ENCODE measurements at regions not wholly inside any gene's neighbourhood (a gene's known extent, or its start where the extent isn't known, plus 50 kb on each side); places are given as distances from the start of the nearest gene placed in this dataset.

DNA sequence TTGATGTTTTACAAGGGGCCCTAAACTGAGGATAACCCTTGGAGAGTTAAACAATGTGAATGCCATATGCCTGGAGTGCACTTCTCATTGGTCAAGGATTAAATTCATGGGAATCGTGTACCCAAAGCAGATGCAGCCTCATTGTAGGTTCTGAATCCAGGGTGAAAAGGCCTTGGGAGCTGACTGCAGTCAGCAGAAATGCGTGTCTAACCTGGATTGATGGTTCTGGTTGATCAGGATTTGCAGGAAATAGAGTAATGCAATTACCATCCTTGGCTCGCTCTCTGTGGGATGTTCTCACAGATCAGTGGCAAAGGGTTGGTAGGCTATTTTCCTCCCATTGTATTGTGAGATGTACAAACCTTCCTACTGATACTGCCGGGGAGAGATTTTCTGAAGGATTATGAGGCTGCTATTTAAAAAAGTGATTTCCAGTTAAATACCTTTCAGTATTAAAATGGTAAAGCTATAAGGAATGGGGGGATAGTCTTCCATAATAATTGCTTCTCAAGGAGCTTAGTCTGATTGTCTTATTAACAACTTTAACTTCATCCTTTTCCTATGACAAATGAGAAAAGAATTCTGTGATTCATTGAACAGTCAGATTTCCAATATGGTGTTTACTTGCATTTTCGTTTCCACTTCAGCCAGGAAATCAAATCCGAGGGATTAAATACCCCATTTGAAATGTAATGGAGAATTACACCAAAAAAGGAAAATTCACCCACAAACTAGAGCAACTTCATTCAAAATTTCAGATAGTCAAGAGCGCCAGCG, 1028.1 kb upstream of the EEF2KMT start:
- Mint-ChIP-seq H3K27ac (no peak overlapping the region), H3K4me1 (ENCODE audit: low read depth) (no peaks in the 10 kb centered on the region), H3K4me3 (no peak overlapping the region), H3K9me3 (peaks cover 24% of the 10 kb centered on the region), H3K36me3 (ENCODE audit: low read depth) (no peaks in the 10 kb centered on the region), H3K27me3 (ENCODE audit: low read depth) (no peaks in the 10 kb centered on the region)
- no peak for DNase-seq (ENCODE audit: low spot score)

DNA sequence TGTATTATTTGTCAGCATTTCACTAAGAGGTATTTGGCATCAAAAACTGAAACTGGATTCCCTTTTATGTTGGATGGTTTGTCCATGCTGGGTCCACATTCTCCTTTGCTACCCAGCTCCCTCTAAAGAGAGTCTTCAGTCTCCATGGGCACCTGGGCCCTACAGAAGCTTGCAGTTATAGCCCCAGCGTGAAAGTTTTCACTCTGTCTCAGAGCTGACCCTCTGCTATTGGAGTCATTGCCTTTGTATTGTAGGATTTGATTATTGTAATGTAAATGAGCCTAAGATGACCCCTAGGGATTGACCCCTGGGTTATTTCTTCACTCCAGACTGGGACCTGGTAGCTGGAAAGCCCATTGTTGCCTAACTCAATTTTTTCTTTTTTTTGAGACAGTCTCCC, 1026.5 kb upstream of the EEF2KMT start:
- H3K36me3 Mint-ChIP-seq (ENCODE audit: low read depth): no peaks in the 10 kb centered on the region
- no peak for DNase-seq (ENCODE audit: low spot score)
- no peak overlapping the region for H3K27ac Mint-ChIP-seq
- H3K4me1 Mint-ChIP-seq (ENCODE audit: low read depth): no peaks in the 10 kb centered on the region
- H3K4me3 Mint-ChIP-seq: no peak overlapping the region
- no peaks in the 10 kb centered on the region for H3K27me3 Mint-ChIP-seq (ENCODE audit: low read depth)
- H3K9me3 Mint-ChIP-seq: peaks cover 32% of the 10 kb centered on the region

DNA sequence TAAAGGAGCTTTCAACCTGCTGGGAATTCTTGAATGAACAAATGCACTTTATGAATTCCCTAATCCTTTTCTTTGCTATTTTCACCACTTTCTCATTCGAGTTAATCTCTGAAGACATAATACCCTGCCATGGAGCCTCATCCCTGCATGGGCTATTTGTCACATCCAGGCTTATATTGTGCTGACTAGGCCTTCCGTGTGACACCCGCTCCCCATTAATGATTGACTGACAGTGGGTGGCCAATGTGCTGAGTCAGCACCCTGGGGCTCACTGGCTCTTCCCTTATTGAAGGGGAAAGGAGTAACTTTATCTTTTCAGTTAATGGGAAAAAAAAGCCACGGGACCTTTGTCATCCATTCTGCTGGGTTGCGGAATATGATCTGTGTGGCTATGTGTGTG, 1024.8 kb upstream of the EEF2KMT start:
- H3K27ac Mint-ChIP-seq: no peak overlapping the region
- no peaks in the 10 kb centered on the region for H3K27me3 Mint-ChIP-seq (ENCODE audit: low read depth)
- no peak for DNase-seq (ENCODE audit: low spot score)
- no peaks in the 10 kb centered on the region for H3K4me1 Mint-ChIP-seq (ENCODE audit: low read depth)
- H3K9me3 Mint-ChIP-seq: peaks cover 37% of the 10 kb centered on the region
- H3K36me3 Mint-ChIP-seq (ENCODE audit: low read depth): no peaks in the 10 kb centered on the region
- H3K4me3 Mint-ChIP-seq: no peak overlapping the region

DNA sequence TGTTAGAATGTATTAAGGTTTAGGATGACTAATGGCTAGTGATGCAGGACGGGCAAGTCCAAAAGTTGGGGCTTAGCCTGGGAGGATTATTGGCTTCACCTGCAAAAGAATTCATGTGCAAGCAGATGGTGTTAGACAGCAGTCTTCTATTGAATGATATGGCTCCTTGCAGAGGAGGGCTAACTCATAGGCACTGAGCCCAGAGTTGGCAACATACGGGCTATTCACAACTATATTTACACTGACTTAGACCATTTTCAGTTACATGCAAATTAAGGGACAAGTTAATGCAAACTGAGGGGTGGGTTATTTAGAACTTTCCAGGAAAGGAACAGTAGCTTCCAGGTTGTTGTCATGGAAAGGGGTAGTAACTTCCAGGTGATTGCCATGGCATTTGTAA, 1017.1 kb upstream of the EEF2KMT start:
- no peak for DNase-seq (ENCODE audit: low spot score)
- Mint-ChIP-seq H3K4me1 (ENCODE audit: low read depth) (no peaks in the 10 kb centered on the region), H3K27ac (no peak overlapping the region), H3K4me3 (no peak overlapping the region), H3K36me3 (ENCODE audit: low read depth) (no peaks in the 10 kb centered on the region), H3K9me3 (peaks cover 23% of the 10 kb centered on the region), H3K27me3 (ENCODE audit: low read depth) (no peaks in the 10 kb centered on the region)

DNA sequence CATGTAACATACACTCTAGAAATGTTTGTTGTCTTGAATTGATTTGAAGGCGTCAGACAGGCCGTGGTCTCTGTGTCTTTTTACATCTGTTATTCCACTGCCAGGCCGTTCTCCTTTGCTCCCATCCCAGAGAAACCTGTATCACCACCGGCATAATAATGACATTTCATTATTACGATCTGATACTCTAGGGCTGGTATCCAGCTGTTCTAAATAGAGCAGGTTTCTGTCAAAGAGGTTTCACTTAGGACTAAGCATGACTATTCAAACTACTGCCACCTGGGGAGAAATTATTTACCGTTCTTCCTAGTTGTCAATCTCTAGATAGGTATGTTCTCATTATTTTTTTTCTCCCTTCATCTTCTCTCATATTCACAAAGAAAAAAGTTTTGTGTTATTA, 1016.2 kb upstream of the EEF2KMT start:
- H3K36me3 Mint-ChIP-seq (ENCODE audit: low read depth): no peaks in the 10 kb centered on the region
- no peaks in the 10 kb centered on the region for H3K27me3 Mint-ChIP-seq (ENCODE audit: low read depth)
- no peaks in the 10 kb centered on the region for H3K4me1 Mint-ChIP-seq (ENCODE audit: low read depth)
- H3K4me3 Mint-ChIP-seq: no peak overlapping the region
- no peak for DNase-seq (ENCODE audit: low spot score)
- H3K27ac Mint-ChIP-seq: no peak overlapping the region
- peaks cover 17% of the 10 kb centered on the region for H3K9me3 Mint-ChIP-seq

DNA sequence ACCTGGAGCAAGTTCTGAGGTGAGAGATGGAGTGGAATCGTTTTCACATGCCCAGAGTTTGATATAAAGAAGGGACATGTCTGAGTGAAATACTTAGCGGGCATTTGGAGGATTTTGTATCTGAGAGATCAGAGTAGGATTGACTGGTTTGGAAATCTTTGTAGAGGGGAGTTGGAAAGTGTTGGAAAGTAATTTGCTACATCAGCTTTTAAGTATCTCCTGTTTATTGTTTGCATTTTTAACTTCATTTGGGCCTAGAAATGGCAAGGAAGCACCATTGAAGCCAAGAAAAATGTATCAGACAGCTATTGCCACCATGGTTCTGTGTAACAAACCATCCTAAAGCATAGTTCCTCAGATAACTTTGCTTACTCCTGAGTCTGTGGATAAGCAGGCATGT, 1015.1 kb upstream of the EEF2KMT start:
- Mint-ChIP-seq H3K27me3 (ENCODE audit: low read depth) (no peaks in the 10 kb centered on the region), H3K9me3 (peaks cover 23% of the 10 kb centered on the region), H3K36me3 (ENCODE audit: low read depth) (no peaks in the 10 kb centered on the region), H3K4me1 (ENCODE audit: low read depth) (no peaks in the 10 kb centered on the region), H3K4me3 (no peak overlapping the region), H3K27ac (no peak overlapping the region)
- DNase-seq (ENCODE audit: low spot score): no peak

DNA sequence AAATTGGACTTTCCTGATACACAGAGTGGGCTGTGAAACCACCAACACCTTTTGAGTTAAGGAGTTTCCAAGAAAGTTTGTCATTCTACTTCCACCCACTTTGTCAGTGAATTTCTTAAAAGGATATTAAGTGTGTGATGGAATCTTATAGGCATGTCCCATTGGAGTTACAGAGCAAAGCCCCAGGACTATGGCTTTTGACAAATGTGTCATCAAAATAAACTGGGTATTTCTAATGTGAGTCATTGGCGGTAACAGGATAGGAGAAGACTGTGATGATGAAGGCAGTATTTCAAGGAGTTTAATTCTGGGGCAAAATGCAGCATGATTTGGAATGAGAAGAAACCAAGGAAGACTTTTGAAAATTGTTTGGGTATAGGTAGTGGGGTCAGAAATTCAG, 1013.8 kb upstream of the EEF2KMT start:
- Mint-ChIP-seq H3K27ac (no peak overlapping the region), H3K4me1 (ENCODE audit: low read depth) (no peaks in the 10 kb centered on the region), H3K9me3 (peaks cover 30% of the 10 kb centered on the region), H3K4me3 (no peak overlapping the region), H3K27me3 (ENCODE audit: low read depth) (no peaks in the 10 kb centered on the region), H3K36me3 (ENCODE audit: low read depth) (no peaks in the 10 kb centered on the region)
- DNase-seq (ENCODE audit: low spot score): no peak

DNA sequence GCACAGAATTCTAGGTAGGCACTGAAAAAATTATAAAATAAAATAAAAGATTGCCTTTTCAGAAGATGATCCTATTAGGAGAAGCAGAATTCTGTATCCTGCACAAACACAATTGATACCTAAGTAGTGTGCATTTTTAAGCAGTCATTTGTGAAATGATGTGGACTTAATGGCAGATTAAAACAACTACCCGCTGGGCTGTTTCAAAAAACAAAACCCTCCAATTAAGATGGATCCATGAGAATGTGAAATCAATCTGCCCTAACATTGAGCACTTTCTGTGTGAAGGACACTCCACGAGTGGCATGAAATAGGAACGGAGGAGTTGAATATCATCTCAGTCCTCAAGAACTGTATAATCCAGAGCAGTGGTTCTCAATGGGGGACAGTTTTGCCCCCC, 1012.8 kb upstream of the EEF2KMT start:
- no peak for DNase-seq (ENCODE audit: low spot score)
- H3K9me3 Mint-ChIP-seq: peaks cover 30% of the 10 kb centered on the region
- H3K4me3 Mint-ChIP-seq: no peak overlapping the region
- no peaks in the 10 kb centered on the region for H3K36me3 Mint-ChIP-seq (ENCODE audit: low read depth)
- no peaks in the 10 kb centered on the region for H3K4me1 Mint-ChIP-seq (ENCODE audit: low read depth)
- no peak overlapping the region for H3K27ac Mint-ChIP-seq
- no peaks in the 10 kb centered on the region for H3K27me3 Mint-ChIP-seq (ENCODE audit: low read depth)

DNA sequence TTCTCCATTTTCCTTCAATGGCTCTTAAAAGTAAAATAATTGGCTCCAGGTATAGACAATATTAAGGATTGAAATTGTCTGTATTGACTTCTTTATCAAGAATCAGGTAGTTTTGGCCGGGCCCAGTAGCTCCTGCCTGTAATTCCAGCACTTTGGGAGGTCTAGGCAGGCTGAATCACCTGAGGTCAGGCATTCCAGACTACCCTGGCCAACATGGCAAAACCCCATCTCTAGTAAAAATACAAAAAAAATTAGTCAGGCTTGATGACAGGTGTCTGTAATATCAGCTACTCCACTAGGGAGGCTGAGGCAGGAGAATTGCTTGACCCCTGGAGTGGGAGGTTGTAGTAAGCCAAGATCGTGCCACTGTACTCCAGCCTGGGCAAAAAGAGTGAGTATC, 1008.5 kb upstream of the EEF2KMT start:
- Mint-ChIP-seq H3K27me3 (ENCODE audit: low read depth) (no peaks in the 10 kb centered on the region), H3K4me1 (ENCODE audit: low read depth) (no peaks in the 10 kb centered on the region), H3K36me3 (ENCODE audit: low read depth) (no peaks in the 10 kb centered on the region), H3K9me3 (peaks cover 38% of the 10 kb centered on the region), H3K27ac (no peak overlapping the region), H3K4me3 (no peak overlapping the region)
- no peak for DNase-seq (ENCODE audit: low spot score)

DNA sequence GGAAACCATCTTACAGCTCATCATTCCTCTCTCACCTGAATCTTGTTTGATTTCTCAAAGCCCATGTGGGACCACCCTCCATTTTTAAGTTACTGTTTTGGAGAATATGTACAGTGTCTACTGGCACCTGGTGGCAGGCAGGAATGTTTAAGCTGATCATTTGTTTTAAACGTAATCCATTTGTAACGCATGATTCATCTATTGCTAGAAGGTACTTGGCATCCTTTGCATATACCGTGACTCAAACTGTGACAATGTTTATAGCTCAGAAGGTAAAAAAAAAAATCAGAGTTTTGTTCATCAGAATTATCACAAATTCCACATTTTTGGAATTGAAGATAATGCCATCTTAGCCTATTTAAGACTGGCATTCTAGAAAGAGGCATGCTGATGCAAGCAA, 1007.5 kb upstream of the EEF2KMT start:
- no peak overlapping the region for H3K27ac Mint-ChIP-seq
- no peak for DNase-seq (ENCODE audit: low spot score)
- no peak overlapping the region for H3K4me3 Mint-ChIP-seq
- no peaks in the 10 kb centered on the region for H3K27me3 Mint-ChIP-seq (ENCODE audit: low read depth)
- H3K9me3 Mint-ChIP-seq: peaks cover 40% of the 10 kb centered on the region
- no peaks in the 10 kb centered on the region for H3K4me1 Mint-ChIP-seq (ENCODE audit: low read depth)
- H3K36me3 Mint-ChIP-seq (ENCODE audit: low read depth): no peaks in the 10 kb centered on the region

DNA sequence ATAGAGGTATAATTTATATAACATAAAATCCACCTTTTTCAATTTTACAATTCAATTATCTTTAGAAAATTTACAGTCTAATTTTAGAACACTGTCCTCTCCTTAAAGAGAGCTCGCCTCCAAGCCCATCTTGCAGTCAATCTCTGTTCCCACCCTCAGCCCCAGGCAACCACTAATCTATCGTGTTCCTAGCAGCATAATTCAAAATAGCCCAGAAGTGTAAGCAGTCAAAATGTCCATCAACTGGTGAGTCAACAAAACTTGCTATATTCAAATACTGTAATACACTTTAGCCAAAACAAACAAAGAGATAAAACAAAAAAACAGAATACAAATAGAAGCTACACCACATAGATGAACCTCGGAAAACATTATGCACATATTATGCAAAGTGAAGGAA, 1006.8 kb upstream of the EEF2KMT start:
- H3K36me3 Mint-ChIP-seq (ENCODE audit: low read depth): no peaks in the 10 kb centered on the region
- no peak for DNase-seq (ENCODE audit: low spot score)
- H3K27me3 Mint-ChIP-seq (ENCODE audit: low read depth): no peaks in the 10 kb centered on the region
- H3K4me3 Mint-ChIP-seq: no peak overlapping the region
- H3K9me3 Mint-ChIP-seq: peaks cover 42% of the 10 kb centered on the region
- H3K4me1 Mint-ChIP-seq (ENCODE audit: low read depth): no peaks in the 10 kb centered on the region
- no peak overlapping the region for H3K27ac Mint-ChIP-seq

DNA sequence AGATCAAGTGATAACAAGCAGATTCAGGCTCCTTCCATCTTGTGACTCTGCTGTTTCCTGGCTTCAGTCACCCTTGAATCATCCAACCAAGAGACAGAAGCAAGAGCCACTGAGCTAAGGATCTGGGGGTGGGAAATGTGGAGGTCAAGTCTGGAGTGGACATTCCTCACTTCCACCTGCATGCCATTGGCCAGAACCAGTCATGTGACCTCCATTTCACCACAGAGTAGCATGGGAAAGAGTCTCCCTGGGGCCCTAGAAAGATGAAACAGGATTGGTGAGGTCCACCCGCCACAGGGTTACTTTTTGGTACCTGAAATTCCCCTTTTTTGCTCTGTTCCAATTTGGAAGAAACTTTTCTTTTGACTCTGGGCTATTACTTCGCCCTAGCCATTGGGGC, 1006.0 kb upstream of the EEF2KMT start:
- no peaks in the 10 kb centered on the region for H3K27me3 Mint-ChIP-seq (ENCODE audit: low read depth)
- no peaks in the 10 kb centered on the region for H3K36me3 Mint-ChIP-seq (ENCODE audit: low read depth)
- peaks cover 46% of the 10 kb centered on the region for H3K9me3 Mint-ChIP-seq
- no peak for DNase-seq (ENCODE audit: low spot score)
- H3K4me3 Mint-ChIP-seq: no peak overlapping the region
- H3K27ac Mint-ChIP-seq: no peak overlapping the region
- no peaks in the 10 kb centered on the region for H3K4me1 Mint-ChIP-seq (ENCODE audit: low read depth)

DNA sequence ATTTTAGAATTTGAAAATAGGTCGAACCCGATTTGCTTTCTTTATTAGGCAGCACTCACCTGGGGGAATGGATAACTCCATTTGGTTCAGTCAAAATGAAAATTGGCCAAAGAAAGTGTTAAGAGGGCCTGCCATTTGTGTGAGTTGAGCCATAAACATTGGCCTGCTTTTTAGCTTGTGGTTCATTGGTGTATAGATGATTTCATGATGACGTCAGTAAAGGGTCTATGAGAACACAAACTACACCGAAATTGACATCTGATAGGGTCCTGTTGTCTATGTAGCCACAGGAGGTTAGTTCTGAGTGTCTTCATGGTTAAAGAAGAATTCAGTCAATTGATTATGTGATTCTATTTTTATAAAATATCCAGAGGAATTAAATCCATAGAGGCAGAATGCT, 1001.5 kb upstream of the EEF2KMT start:
- no peaks in the 10 kb centered on the region for H3K27me3 Mint-ChIP-seq (ENCODE audit: low read depth)
- H3K36me3 Mint-ChIP-seq (ENCODE audit: low read depth): no peaks in the 10 kb centered on the region
- H3K4me1 Mint-ChIP-seq (ENCODE audit: low read depth): no peaks in the 10 kb centered on the region
- DNase-seq (ENCODE audit: low spot score): no peak
- no peak overlapping the region for H3K4me3 Mint-ChIP-seq
- peaks cover 50% of the 10 kb centered on the region for H3K9me3 Mint-ChIP-seq
- H3K27ac Mint-ChIP-seq: no peak overlapping the region

DNA sequence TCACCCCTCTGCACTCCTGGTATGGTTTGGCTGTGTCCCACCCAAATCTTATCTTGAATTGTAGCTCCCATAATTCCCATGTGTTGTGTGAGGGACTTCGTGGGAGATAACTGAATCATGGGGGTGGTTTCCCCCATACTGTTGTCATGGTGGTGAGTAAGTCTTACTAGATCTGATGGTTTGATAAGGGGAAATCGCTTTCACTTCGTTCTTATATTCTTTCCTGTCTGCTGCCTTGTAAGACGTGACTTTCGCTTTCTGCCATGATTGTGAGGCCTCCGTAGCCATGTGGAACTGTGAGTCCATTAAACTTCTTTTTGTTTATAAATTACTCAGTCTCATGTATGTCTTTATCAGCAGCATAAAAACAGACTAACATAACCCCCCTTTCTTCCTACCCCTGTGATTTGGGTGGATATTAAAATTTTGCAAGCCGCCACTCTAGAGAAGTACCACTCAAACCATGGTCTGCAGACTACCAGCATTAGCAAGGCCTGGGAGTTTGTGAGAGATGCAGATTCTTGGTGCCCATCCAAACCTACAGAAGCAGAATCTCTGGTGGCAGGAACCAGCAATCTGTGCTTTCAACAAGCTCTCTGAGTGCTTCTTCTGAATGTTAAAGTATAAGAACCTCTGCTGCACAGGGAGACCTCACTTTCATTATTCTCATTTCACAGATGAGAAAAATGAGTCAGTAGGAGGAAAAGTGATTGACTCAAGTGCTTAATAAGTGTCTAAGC, 999.5 kb upstream of the EEF2KMT start:
- H3K36me3 Mint-ChIP-seq (ENCODE audit: low read depth): no peaks in the 10 kb centered on the region

DNA sequence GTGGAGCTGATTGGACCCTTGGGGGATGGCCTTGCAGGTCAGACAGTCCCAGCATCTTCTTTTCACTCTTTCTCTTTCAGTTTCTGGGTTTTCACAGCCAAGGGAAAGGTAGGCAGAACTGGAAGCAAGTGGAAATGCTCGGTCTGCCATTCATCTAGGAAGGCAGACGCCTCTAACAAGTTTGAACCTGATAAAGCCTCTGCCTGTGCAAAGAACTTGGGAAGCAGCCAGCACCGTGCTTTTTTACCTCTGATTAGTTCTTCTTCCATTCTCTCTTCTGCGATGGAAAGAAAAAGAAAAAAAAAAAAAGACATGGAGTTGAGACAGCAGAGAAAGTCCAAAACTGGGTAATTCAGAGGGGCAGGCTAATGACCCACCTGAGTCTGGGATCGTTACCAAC, 997.8 kb upstream of the EEF2KMT start:
- H3K27me3 Mint-ChIP-seq (ENCODE audit: low read depth): no peaks in the 10 kb centered on the region
- no peak overlapping the region for H3K27ac Mint-ChIP-seq
- H3K4me1 Mint-ChIP-seq (ENCODE audit: low read depth): no peaks in the 10 kb centered on the region
- H3K9me3 Mint-ChIP-seq: peaks cover 49% of the 10 kb centered on the region
- no peak for DNase-seq (ENCODE audit: low spot score)
- H3K4me3 Mint-ChIP-seq: no peak overlapping the region
- no peaks in the 10 kb centered on the region for H3K36me3 Mint-ChIP-seq (ENCODE audit: low read depth)

More for the DNA sequence above, 999.5 kb upstream of the EEF2KMT start:
- Mint-ChIP-seq H3K4me1 (ENCODE audit: low read depth) (no peaks in the 10 kb centered on the region), H3K27ac (no peak overlapping the region), H3K4me3 (no peak overlapping the region), H3K27me3 (ENCODE audit: low read depth) (no peaks in the 10 kb centered on the region), H3K9me3 (peaks cover 44% of the 10 kb centered on the region)
- no peak for DNase-seq (ENCODE audit: low spot score)

Measured in T-helper 2 cell treated with Interferon-gamma antibody and Interleukin-4, amounts not matched to agents 5 μg/mL and 100 μg/mL, for 36 hours (primary cell).